ENCODE measurements at regions not wholly inside any gene's neighbourhood (a gene's known extent, or its start where the extent isn't known, plus 50 kb on each side); places are given as distances from the start of the nearest gene placed in this dataset.

DNA sequence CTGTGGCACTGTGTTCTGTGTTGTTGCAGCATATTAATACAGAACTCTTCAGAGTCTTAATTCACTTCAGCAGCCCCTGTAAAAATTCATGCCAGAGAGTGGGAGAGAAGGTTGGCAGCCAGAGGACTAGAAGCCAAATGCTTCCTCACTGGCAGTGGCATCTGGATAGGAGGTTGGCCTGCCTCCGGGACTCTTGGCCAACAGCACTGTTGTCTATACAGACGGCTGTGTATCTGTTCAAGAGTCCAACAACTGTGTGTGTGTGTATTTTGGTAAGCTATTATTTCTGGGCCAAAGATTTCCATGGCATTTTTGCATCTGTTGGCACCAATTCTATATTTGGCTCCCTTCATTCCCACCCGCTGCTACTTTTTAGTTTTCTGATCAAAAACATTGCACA is 156.0 kb upstream of the SOX2 start:
- no peaks in the 10 kb centered on the region for H3K27me3 ChIP-seq (replicated peaks; ENCODE audit: control insufficient read depth, insufficient read depth, low read length)
- H3K4me3 ChIP-seq (replicated peaks; ENCODE audit: low read depth, low read length) = no peak overlapping the region
- no peak for TF ChIP-seq CTCF (IDR thresholded peaks at IDR 0.05; ENCODE audit: insufficient read depth, low read length, poor library complexity, severe bottlenecking)
- H3K36me3 ChIP-seq (ENCODE audit: control insufficient read depth, insufficient read depth, low read length) = no peaks in the 10 kb centered on the region
- no peak for DNase-seq (ENCODE audit: extremely low read depth, insufficient read length)

GRCh38 chr3:181554233-181554765 is 157.4 kb upstream of the SOX2 start:
- H3K4me3 ChIP-seq (replicated peaks; ENCODE audit: low read depth, low read length) = no peak overlapping the region
- H3K36me3 ChIP-seq (ENCODE audit: control insufficient read depth, insufficient read depth, low read length) = no peaks in the 10 kb centered on the region
- TF ChIP-seq CTCF (IDR thresholded peaks at IDR 0.05; ENCODE audit: insufficient read depth, low read length, poor library complexity, severe bottlenecking) = no peak
- DNase-seq (ENCODE audit: extremely low read depth, insufficient read length) = no peak
- no peaks in the 10 kb centered on the region for H3K27me3 ChIP-seq (replicated peaks; ENCODE audit: control insufficient read depth, insufficient read depth, low read length)

GRCh38 chr3:181549266-181549665 is 162.5 kb upstream of the SOX2 start:
- DNase-seq (ENCODE audit: extremely low read depth, insufficient read length) = no peak
- Histone ChIP-seq H3K36me3 (ENCODE audit: control insufficient read depth, insufficient read depth, low read length) (no peaks in the 10 kb centered on the region), H3K27me3 (replicated peaks; ENCODE audit: control insufficient read depth, insufficient read depth, low read length) (no peaks in the 10 kb centered on the region), H3K4me3 (replicated peaks; ENCODE audit: low read depth, low read length) (no peak overlapping the region)
- TF ChIP-seq CTCF (IDR thresholded peaks at IDR 0.05; ENCODE audit: insufficient read depth, low read length, poor library complexity, severe bottlenecking) = no peak

DNA sequence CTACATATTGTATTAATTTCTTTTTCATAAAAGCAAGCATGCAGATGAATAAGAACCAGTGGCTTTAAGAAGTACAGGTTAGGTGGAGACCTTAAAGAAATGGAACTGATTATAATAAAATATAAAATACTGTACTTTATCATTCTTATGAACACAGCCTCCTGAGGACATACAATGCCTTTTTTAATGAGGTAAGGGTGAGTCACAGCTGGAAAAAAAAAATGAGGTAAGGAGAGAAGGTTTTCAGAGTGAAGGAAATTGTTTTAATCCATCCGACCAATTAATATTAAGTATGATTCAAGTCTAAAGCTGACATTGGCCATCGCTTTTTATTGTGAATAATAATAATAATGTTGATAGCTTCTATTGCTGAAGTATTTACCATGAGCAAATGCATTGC is 170.3 kb upstream of the SOX2 start:
- DNase-seq (ENCODE audit: extremely low read depth, insufficient read length) = no peak
- Histone ChIP-seq H3K27me3 (replicated peaks; ENCODE audit: control insufficient read depth, insufficient read depth, low read length) (no peaks in the 10 kb centered on the region), H3K4me3 (replicated peaks; ENCODE audit: low read depth, low read length) (no peak overlapping the region), H3K36me3 (ENCODE audit: control insufficient read depth, insufficient read depth, low read length) (no peaks in the 10 kb centered on the region)
- no peak for TF ChIP-seq CTCF (IDR thresholded peaks at IDR 0.05; ENCODE audit: insufficient read depth, low read length, poor library complexity, severe bottlenecking)

GRCh38 chr3:181534781-181535221 is 176.9 kb upstream of the SOX2 start:
- Histone ChIP-seq H3K4me3 (replicated peaks; ENCODE audit: low read depth, low read length) (no peak overlapping the region), H3K27me3 (replicated peaks; ENCODE audit: control insufficient read depth, insufficient read depth, low read length) (no peaks in the 10 kb centered on the region), H3K36me3 (ENCODE audit: control insufficient read depth, insufficient read depth, low read length) (no peaks in the 10 kb centered on the region)
- no peak for DNase-seq (ENCODE audit: extremely low read depth, insufficient read length)
- no peak for TF ChIP-seq CTCF (IDR thresholded peaks at IDR 0.05; ENCODE audit: insufficient read depth, low read length, poor library complexity, severe bottlenecking)

DNA sequence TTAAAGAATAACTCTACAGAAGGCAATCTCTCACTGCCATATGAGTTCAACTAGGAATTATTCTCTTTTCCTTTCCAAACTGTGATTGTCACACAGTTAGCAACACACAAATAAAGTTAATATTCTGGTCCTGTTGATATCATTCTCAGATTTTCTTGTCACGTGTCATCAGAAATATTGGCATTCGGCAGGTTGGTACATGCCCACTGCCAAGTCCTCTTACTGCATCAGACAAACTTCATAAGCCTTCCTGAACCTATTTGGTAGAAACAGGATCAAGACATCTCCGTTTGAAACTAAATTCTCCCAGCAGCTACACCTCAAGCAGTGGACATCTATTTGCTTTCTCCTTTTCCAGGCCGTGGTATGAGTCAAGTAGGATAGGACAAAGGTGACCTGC is 177.9 kb upstream of the SOX2 start:
- Histone ChIP-seq H3K4me3 (replicated peaks; ENCODE audit: low read depth, low read length) (no peak overlapping the region), H3K36me3 (ENCODE audit: control insufficient read depth, insufficient read depth, low read length) (no peaks in the 10 kb centered on the region), H3K27me3 (replicated peaks; ENCODE audit: control insufficient read depth, insufficient read depth, low read length) (no peaks in the 10 kb centered on the region)
- TF ChIP-seq CTCF (IDR thresholded peaks at IDR 0.05; ENCODE audit: insufficient read depth, low read length, poor library complexity, severe bottlenecking) = no peak
- no peak for DNase-seq (ENCODE audit: extremely low read depth, insufficient read length)
